IPS-18c (cell line): ENCODE measurements at regions not wholly inside any gene's neighbourhood (a gene's known extent, or its start where the extent isn't known, plus 50 kb on each side); places are given as distances from the start of the nearest gene placed in this dataset.

Experiments
- H3K4me3 ChIP-seq: 2 replicates; pipeline ENCODE4 v1.7.0; 2013; ENCODE audit warnings: low read depth, mild to moderate bottlenecking, low read length, moderate library complexity; ENCODE audit not compliant: insufficient read depth
- H3K9me3 ChIP-seq: one replicate; pipeline ENCODE4 v1.6.1; 2013; ENCODE audit warnings: mild to moderate bottlenecking, low read length, moderate library complexity; ENCODE audit not compliant: control insufficient read depth, insufficient read depth

DNA sequence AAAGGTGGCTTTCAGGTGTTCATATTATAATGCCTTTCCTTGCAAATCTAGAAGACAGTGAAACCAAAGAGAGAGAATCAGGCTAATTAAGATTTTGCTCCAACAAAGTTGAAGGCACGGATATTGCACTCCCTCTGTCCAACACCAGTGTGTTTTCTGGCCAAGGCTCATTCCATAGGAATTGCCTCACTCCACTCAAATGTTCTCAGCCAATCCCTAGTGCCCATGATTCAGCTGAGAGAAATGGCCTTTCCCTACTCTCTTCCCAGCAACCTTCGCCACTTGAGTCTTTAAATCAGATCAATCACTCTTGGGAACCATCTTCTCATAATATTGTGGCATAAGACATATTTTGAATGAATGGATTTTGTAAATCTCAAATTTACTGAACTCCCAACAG is 768.2 kb upstream of the ACVR2A start:
- no peak overlapping the region for H3K4me3 ChIP-seq
- no peaks in the 10 kb centered on the region for H3K9me3 ChIP-seq

DNA sequence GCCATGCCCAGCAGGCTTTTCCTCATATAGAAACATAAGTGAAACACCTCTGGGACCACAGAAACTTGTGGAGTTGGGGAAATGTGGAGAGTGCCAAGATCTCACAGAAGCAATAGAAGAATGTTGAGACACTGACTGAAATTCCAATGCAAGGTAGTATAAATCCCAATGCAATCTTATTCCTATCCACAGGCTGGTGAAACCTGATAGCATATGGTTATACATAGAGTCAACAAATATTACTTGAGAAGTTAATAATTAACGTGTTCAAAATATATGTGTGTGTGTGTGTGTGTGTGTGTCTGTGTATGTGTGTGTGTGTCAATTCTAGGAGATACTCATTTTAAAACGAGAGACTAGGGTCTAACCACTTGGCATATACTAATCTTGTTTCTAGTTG is 776.8 kb upstream of the ACVR2A start:
- Histone ChIP-seq H3K4me3 (no peak overlapping the region), H3K9me3 (peaks cover 2% of the 10 kb centered on the region)

DNA sequence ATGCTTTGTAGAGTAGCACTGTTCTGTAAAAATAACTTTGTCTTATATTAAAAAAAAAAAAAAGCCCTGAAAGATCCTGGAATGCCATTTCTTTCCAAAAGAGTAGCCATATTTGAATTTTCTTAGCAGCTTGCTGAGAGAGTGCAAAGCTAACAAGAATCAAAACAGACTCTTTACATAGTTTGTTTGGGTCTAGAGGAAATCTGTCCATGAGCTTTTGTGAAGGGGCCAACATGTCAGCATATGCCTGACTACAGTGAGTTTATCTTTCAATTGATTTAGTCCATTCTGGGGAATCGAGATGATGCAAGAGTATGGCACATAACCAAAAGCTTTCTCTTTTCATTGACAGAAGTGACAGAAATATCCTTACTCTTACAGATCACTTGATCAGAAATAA is 777.7 kb upstream of the ACVR2A start:
- Histone ChIP-seq H3K9me3 (peaks cover 2% of the 10 kb centered on the region), H3K4me3 (no peak overlapping the region)

DNA sequence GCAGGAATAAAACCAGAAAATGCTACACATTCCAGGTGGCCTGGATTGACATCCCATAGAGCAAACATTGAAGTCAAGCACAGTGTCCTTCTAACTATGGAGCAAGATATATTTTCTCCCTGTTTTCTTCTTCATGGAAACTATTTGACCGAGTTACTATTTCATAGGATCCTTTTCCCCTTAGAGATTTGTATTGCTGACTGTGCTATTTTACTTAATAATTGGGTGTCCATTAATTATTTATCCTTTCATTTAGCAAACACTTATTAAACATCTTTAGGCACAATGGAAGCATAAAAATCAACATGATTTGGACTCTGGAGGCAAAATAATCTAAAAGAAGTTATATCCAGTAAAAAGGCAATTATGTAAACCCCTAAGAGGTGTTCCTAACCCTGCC is 782.8 kb upstream of the ACVR2A start:
- Histone ChIP-seq H3K4me3 (no peak overlapping the region), H3K9me3 (peaks cover 2% of the 10 kb centered on the region)

DNA sequence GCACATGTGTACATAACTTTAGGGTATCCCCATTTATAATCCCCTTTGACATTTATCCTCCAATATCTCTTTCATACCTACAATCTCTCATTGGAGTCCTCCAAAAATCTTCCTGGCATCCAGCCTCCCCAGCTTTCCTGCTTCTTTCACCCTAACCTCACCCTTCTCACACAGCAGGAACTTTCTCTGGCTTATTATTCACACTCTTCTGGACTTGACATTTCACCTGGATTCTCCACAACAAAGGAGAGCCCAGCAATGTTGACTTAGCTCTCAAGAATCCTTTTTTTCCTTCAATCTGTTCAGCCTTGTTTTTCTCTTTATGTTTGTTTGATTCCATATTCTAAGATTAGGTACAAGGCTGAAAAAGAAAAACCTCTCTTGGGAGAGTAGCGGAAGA is 783.6 kb upstream of the ACVR2A start:
- Histone ChIP-seq H3K4me3 (no peak overlapping the region), H3K9me3 (peaks cover 2% of the 10 kb centered on the region)

DNA sequence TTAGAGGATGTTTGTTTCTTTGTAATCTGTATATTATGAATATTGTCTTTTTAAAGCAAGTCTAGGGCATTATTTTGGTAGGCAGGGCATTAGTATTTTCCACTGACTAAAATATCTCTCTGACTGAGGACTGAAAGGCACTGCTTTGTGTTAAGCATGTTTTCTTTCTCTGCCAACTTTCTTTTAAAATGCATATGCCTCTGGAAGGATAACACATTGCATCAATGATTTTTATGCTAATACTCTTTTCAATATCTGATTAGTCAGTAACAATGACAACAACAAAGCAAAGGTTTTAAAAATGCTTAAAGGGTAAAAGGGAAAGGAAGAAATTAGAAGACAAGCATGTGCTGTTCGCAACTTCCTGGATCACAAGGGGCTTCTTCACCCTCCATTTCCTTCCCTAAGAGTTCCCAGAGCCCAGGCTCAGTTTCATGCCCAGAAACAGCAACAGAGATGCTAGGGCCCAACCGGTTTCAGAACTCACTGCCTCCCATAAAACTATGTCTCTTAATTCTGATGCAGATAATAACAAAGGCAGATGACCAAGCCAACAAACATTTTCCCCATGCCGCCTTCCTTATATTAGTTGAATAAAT is 786.8 kb upstream of the ACVR2A start:
- Histone ChIP-seq H3K9me3 (no peaks in the 10 kb centered on the region), H3K4me3 (no peak overlapping the region)

DNA sequence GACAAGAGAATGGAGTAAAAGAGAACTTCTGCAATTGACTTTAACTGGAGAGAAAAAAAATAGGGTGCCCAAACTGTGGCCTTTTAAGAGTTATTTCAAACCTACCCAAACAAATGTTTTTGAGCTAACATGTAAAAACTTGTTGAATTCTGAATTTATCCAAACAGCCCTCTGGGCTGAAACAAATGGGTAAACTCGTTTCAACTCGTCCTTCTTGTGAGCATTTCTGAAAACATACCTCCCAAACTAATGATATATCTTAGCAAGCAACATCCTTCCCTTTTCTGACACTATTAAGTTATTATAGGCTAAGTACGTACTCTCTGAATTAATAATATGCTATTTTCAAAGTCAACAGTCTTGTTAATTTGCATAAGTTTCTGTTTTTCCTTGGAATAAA is 793.0 kb upstream of the ACVR2A start:
- no peaks in the 10 kb centered on the region for H3K9me3 ChIP-seq
- H3K4me3 ChIP-seq, result no peak overlapping the region

DNA sequence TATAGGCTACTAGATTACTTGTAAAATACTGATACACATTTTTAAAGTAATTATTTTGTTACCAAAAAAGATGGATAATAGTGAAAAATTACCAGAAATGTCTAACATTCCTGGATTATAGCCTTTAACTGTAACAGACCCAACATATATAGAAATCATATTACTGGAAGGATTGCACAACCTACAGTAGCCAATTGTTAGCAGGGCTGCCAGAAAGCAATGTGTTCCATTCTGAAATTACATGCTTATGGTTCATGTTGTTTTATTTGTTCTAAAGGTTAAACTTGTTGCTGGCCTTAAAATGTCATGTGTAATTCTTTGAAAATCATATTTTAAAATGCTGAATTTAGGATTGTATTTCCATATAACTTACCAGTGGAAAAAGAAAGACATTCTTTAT is 793.6 kb upstream of the ACVR2A start:
- no peak overlapping the region for H3K4me3 ChIP-seq
- no peaks in the 10 kb centered on the region for H3K9me3 ChIP-seq

DNA sequence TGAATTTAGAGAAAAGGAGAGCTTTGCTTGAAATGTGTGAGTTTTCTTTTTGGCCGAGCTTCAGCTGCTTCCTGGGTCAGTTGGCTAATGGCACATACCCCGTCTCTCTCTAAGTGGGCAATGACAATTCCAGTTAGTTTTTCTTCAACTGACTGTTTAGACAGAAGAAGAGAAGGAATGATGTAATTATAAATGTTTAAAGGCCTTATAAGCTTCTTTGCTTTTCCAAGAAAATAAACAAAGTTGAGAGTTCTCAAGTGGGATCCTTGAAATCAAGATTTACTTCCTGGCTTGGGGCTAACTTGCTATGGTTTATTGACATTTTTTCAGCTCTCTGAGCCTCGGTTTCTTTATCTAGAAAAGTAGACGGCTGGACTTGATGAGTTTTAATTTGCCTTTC is 794.9 kb upstream of the ACVR2A start:
- H3K4me3 ChIP-seq, result no peak overlapping the region
- H3K9me3 ChIP-seq, result no peaks in the 10 kb centered on the region

DNA sequence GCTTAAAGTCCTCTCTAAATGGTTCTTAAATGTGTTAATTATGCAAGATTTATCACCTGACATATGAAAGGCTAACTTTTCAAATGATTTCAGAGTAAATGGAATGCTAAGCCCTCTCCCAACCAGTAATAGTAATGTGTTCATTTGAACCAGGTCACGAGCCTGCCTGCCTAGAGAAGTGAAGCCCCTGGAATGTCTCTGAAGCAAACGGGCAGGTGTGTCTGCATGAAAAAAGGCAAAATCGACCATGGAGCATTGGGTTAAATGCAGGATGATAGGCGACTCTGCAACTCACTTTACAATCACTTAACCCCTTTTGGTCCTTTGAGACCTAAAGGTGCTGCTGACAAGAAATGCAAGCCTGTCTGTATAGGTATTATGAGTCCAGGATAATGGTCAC is 798.4 kb upstream of the ACVR2A start:
- no peak overlapping the region for H3K4me3 ChIP-seq
- no peaks in the 10 kb centered on the region for H3K9me3 ChIP-seq

DNA sequence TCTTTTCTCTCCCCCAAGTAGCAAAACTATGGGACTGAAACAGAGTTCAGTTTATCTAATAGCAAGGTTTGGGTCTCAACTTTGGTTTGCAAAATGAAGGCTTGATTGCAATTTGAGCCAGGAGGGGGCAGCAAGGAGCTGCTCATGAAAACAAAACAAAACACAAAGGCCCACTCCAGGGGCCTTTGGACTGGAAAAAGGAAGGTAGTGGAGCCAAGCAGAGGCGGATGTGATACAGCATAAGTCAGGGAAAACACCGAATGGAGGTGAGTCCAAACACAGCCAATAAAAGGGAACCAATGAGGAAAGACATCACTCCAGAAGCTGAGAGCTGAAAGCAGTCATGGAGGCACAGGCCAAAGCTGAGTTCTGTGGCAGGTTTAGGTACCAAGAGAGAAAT is 799.7 kb upstream of the ACVR2A start:
- no peak overlapping the region for H3K4me3 ChIP-seq
- H3K9me3 ChIP-seq, result no peaks in the 10 kb centered on the region

DNA sequence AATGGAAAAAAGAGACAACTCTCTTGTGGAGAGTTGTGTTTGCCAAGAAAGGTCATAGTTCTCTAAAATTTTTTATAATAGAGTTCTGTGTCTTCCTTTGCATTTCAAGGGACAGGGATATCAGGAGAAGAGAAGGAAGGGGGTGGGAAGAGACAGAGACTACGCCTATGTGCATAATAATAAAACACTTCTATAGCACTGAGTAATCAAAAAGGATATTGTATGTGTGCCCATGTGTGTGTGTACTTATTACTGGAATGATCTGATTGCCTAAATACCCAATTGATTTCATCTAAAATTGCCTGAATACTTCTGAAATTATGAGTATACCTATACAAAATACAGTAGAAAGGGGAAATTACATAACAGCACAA is 803.7 kb upstream of the ACVR2A start:
- no peak overlapping the region for H3K4me3 ChIP-seq
- H3K9me3 ChIP-seq, result no peaks in the 10 kb centered on the region

DNA sequence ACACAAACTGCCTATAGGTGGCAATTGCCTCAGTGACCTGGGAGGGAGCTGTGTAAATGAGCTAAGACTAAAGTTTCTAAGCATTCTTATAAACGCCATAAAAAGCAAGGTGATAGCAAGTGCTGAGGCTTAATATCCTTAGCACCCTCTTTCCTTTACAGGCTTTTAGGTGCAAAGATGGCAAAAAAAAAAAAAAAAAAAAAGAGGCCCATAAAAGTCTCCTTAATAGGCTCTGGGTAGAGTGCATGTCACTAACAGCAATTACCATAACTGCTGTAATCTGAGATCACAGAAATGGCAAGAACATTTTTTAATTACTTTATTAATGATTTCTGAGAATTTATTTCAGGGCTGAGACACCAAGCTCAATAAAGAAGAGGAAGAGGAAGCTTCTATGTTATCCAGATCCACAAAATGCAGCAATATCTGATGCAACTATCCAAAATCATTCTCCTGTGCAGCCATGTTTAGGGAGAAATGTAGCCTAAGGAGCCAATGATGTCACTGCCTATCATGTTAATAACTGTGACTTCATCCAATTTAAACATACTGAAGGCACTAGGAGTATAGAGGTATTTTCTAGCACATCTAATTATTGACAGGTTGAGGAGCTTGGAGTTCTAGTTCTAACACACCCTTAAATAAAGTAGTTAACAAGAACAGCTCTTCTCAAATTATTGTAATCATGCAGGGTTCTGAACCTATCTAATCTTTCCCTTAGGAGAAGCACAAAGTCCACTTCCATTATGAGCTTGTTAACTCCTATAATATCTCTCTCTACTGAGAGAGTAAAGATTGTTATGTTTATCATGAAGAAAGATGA is 804.3 kb upstream of the ACVR2A start:
- Histone ChIP-seq H3K9me3 (no peaks in the 10 kb centered on the region), H3K4me3 (no peak overlapping the region)

DNA sequence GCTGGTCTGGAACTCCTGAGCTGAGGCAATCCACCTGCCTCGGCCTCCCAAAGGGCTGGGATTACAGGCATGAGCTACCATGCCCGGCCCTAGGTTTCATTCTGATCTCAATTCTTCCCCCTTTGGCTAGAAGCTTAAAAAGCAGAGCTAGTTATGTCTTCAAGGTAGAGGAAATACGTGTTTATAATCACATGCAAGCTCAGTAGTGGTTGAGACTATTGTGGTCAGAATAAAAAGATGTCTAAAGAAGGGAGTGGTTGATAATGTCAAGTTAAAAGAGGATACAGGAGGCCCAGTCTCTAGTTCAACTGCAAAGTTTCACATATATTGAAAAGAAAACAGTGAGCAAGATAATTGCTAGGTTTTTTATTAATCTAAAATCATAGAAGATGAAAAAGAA is 807.8 kb upstream of the ACVR2A start:
- Histone ChIP-seq H3K4me3 (no peak overlapping the region), H3K9me3 (no peaks in the 10 kb centered on the region)

DNA sequence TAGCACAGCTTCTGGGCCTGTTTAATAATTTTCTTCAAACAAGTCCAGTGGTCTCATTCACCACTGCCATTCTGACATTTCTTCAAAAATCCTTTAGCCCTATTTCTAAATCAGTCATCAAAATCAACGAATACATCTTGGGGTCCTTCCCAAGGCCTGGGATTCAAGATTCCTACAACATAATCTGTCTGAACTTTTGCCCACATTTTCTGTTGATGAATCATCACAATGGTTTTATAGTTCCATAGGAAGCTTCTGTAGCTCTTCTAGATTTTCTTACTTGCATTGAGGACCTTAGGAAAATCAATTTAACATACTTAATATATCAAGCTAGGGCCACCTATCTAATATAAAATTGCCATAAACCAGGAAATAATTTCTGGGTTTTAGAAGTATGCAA is 811.8 kb upstream of the ACVR2A start:
- no peak overlapping the region for H3K4me3 ChIP-seq
- H3K9me3 ChIP-seq, result no peaks in the 10 kb centered on the region

DNA sequence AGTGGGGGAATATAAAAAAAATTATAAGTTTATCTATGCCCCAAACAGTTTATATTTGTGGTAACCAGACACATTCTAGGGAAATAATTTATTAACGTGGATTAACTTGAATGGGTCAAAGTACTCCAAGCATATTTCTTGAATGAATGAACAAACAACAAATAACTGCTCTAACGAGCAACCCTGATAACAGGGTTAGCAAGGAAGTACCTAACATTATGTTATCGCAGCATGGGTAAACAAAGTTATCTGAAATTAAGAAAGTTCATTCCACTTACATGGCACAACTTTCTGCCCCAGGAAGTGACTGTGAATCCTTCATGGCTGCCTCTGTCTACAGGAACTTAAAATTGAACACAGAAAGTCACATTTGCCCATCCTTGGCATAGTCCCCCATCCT is 812.9 kb upstream of the ACVR2A start:
- Histone ChIP-seq H3K9me3 (no peaks in the 10 kb centered on the region), H3K4me3 (no peak overlapping the region)

DNA sequence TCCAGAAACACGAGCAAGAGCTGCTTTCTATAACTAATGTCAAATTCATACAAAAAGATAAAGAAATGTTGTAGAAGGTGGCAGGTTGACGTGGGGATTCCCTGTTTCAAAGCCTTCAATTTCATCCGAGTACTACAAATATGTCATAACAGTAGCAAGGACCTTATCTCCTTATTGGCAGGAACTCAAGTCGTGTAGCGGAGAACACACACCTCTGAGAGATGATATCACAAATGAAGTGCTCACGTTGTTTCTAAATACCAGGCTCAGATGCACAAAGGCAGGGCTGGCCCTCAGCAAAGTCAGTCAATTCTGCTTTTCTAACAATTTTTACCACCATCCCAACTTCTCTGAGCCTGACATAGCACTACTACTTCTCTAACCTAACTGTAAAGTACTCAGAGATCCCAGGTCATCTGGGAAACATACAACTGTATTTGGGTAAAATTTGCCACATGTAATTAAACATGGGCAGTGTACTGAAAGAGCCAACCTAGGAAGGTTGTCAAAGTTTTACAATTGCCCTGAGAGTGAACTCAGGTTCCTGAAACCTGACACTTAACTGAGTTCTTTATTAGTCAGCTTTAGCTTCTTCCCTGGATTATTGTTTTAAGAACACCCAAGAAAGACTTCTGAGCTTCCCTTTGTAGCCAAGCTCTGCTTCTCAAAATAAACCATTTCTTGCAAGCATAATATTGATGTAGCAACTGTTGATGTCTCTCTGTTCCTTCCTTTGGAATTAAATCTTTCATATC is 813.7 kb upstream of the ACVR2A start:
- H3K4me3 ChIP-seq, result no peak overlapping the region
- no peaks in the 10 kb centered on the region for H3K9me3 ChIP-seq

DNA sequence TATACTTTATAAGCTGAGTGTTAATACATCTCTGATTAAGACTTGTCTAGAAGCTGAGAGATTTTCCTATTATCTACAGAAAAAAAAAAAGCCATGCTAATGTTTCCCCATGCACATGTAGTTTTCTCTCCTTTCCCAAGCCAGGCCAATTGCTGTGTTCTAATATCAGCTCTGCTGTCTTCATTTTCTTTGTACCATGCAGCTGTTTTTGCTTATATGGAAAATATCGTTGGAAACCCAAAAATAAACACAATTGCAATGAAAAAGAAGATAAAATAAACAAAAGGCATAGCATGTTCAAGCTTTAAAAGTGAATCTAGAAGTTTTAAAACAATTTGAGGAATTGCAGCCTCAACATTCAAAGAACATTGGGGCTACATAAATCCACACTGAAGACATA is 817.4 kb upstream of the ACVR2A start:
- no peak overlapping the region for H3K4me3 ChIP-seq
- H3K9me3 ChIP-seq, result peaks cover 2% of the 10 kb centered on the region
